Naive B cell (primary cell): ENCODE measurements at regions not wholly inside any gene's neighbourhood (a gene's known extent, or its start where the extent isn't known, plus 50 kb on each side); places are given as distances from the start of the nearest gene placed in this dataset.
A peak's percentile ranks its signal among the peaks of the same experiment; 100 is the strongest.
"Not testable (repeated sequence)": the region's sequence is repeated elsewhere in the genome, so short reads cannot be mapped to it uniquely, and the experiment has no call there.

Experiments used
- ATAC-seq, 2 donors: fragments of 150-1000 bp; cut with Tn5 transposase; 2 replicates each; pipeline ENCODE4 v1.10.0; 2021; ENCODE audit warnings: low read depth in 2 of 2, mild to moderate bottlenecking in 2 of 2, moderate library complexity in 2 of 2
- DNase-seq: peaks from one replicate; pipeline ENCODE4 v3.0.0; 2022
- H3K27ac Mint-ChIP-seq, 6 donors: one replicate each; pipeline ENCODE4 v1.8.0; 2020 to 2022; ENCODE audit warnings: mild to moderate bottlenecking in 6 of 6, mixed read lengths in 6 of 6, moderate library complexity in 5 of 6, inconsistent platforms in 2 of 6
- H3K27me3 Mint-ChIP-seq, 3 donors: one replicate each; pipeline ENCODE4 v1.8.0; 2021 to 2022; ENCODE audit warnings: mixed read lengths in 3 of 3, mild to moderate bottlenecking in 1 of 3
- H3K36me3 Mint-ChIP-seq, 2 donors: one replicate each; pipeline ENCODE4 v1.8.0; 2020 to 2022; ENCODE audit warnings: mixed read lengths in 2 of 2, inconsistent platforms in 1 of 2, mild to moderate bottlenecking in 1 of 2
- H3K4me1 Mint-ChIP-seq, 3 donors: one replicate each; pipeline ENCODE4 v1.8.0; 2020 to 2022; ENCODE audit warnings: mixed read lengths in 3 of 3, inconsistent platforms in 1 of 3, mild to moderate bottlenecking in 1 of 3, moderate library complexity in 1 of 3
- H3K4me3 Mint-ChIP-seq, 8 donors: one replicate each; pipeline ENCODE4 v1.8.0; 2020 to 2022; ENCODE audit warnings: mild to moderate bottlenecking in 8 of 8, mixed read lengths in 8 of 8, moderate library complexity in 8 of 8, inconsistent platforms in 2 of 8
- H3K9me3 Mint-ChIP-seq, 7 donors: one replicate each; pipeline ENCODE4 v1.8.0; 2020 to 2022; ENCODE audit warnings: mixed read lengths in 7 of 7, mild to moderate bottlenecking in 5 of 7, inconsistent platforms in 2 of 7, moderate library complexity in 1 of 7

GRCh38 chr18:29373000-29373399 lies 1196.1 kb upstream of the CDH2 start:
- H3K36me3 Mint-ChIP-seq, result no peaks in the 10 kb centered on the region
- H3K27ac Mint-ChIP-seq, result no peak overlapping the region
- no peak for DNase-seq
- H3K27me3 Mint-ChIP-seq, result no peaks in the 10 kb centered on the region
- H3K4me3 Mint-ChIP-seq, result no peak overlapping the region
- no peaks in the 10 kb centered on the region for H3K4me1 Mint-ChIP-seq
- peaks cover 0 to 13% (median 5%) of the 10 kb centered on the region in 7 donors for H3K9me3 Mint-ChIP-seq
- ATAC-seq, result no peak

GRCh38 chr18:29361843-29362242 lies 1184.9 kb upstream of the CDH2 start:
- Mint-ChIP-seq H3K9me3 (peaks cover 3 to 17% (median 9%) of the 10 kb centered on the region in 7 donors), H3K4me3 (peak overlapping the region in 1 of 8 donors; percentile 12), H3K27me3 (no peaks in the 10 kb centered on the region), H3K36me3 (peaks cover 0 to under 1% of the 10 kb centered on the region in 2 donors), H3K4me1 (no peaks in the 10 kb centered on the region), H3K27ac (no peak overlapping the region)
- no peak for ATAC-seq
- DNase-seq, result no peak

DNA sequence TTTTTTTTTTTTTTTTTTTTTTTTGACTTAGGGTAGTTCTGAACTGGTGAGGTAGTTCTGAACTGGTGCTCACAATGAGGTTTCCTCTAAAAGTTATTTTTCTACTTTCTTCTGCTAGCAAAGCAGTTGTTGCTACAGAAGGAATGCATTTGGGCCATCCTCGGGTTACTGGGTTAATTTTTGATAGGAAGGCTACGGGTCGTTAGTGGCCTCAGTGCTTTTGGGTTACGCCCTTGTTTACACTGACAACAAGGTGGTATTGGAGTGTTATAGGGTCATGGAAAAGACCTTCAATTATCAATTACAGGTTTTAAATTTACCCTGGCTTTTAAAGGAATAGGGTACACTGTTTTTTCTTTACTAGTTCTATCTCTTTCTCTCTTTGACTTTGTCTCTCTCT lies 1183.7 kb upstream of the CDH2 start:
- H3K9me3 Mint-ChIP-seq, result peaks cover 5 to 23% (median 12%) of the 10 kb centered on the region in 7 donors
- H3K4me3 Mint-ChIP-seq, result peak overlapping the region in 1 of 8 donors; percentile 53
- ATAC-seq, H3K27ac Mint-ChIP-seq, H3K27me3 Mint-ChIP-seq, H3K4me1 Mint-ChIP-seq, H3K36me3 Mint-ChIP-seq, DNase-seq: not testable (repeated sequence)

- not testable (repeated sequence) for DNase-seq, H3K27ac Mint-ChIP-seq, H3K4me3 Mint-ChIP-seq, H3K4me1 Mint-ChIP-seq, ATAC-seq, H3K36me3 Mint-ChIP-seq, H3K27me3 Mint-ChIP-seq
- H3K9me3 Mint-ChIP-seq, result peaks cover 5 to 27% (median 12%) of the 10 kb centered on the region in 7 donors
Observed at GRCh38 chr18:29359222-29359621, 1182.3 kb upstream of the CDH2 start.

- peaks cover 0 to under 1% of the 10 kb centered on the region in 2 donors for H3K36me3 Mint-ChIP-seq
- H3K9me3 Mint-ChIP-seq, result peaks cover 2 to 9% (median 3%) of the 10 kb centered on the region in 7 donors
- no peak overlapping the region for H3K27ac Mint-ChIP-seq
- no peaks in the 10 kb centered on the region for H3K27me3 Mint-ChIP-seq
- H3K4me1 Mint-ChIP-seq, result no peaks in the 10 kb centered on the region
- ATAC-seq (no peak), DNase-seq (no peak)
- H3K4me3 Mint-ChIP-seq, result no peak overlapping the region
Observed at GRCh38 chr18:29351171-29351570, 1174.2 kb upstream of the CDH2 start.

DNA sequence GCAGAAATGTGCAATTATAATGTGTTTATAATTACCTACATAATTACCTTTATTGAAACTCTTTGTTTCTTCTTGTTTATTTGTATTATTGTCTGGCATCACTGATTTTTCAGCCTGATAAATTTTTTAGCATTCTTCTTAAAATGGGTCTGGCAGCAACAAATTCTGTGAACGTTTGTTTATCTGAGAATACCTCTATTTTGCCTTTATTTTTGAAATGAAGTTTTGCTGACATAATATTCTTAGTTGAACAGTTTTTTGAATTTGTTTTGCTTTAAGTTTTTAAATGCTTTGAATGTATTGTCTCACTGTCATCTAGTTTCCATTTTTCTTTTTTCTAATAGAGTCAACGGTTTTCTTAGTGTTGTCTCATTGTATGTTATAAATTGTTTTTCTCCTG lies 1152.0 kb upstream of the CDH2 start:
- Mint-ChIP-seq H3K4me3 (no peak overlapping the region), H3K36me3 (no peaks in the 10 kb centered on the region), H3K27me3 (no peaks in the 10 kb centered on the region), H3K4me1 (no peaks in the 10 kb centered on the region), H3K9me3 (peaks cover 7 to 21% (median 11%) of the 10 kb centered on the region in 7 donors), H3K27ac (no peak overlapping the region)
- DNase-seq, result no peak
- no peak for ATAC-seq

DNA sequence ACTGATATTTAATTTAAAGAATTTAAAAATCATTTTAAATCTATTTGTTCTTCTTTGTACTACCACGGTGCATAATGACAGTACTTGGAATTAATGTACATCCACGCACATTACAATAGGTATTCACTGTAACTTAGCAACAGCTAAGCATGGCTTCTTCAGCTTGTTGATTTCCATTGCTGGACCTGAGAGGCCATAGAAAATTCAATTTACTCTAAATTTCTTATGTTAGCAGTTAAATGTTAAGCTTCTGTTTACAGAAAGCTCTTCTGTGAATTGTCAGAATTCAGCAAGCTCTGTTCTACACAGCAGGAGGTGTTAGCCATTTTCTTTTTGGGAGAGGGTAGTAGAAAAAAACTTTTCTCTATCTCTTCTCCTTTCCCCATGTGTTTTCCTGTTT lies 1149.3 kb upstream of the CDH2 start:
- H3K27ac Mint-ChIP-seq, result no peak overlapping the region
- DNase-seq (no peak), ATAC-seq (no peak)
- H3K9me3 Mint-ChIP-seq, result peaks cover 5 to 21% (median 12%) of the 10 kb centered on the region in 7 donors
- H3K4me1 Mint-ChIP-seq, result no peaks in the 10 kb centered on the region
- no peak overlapping the region for H3K4me3 Mint-ChIP-seq
- no peaks in the 10 kb centered on the region for H3K36me3 Mint-ChIP-seq
- no peaks in the 10 kb centered on the region for H3K27me3 Mint-ChIP-seq

- Mint-ChIP-seq H3K4me1 (no peaks in the 10 kb centered on the region), H3K36me3 (no peaks in the 10 kb centered on the region), H3K27ac (no peak overlapping the region), H3K9me3 (peaks cover 0 to 15% (median 6%) of the 10 kb centered on the region in 7 donors), H3K27me3 (no peaks in the 10 kb centered on the region), H3K4me3 (no peak overlapping the region)
- ATAC-seq, result no peak
- DNase-seq, result no peak
Observed at GRCh38 chr18:29321561-29321960, 1144.6 kb upstream of the CDH2 start.

GRCh38 chr18:29313312-29313711 lies 1136.4 kb upstream of the CDH2 start:
- H3K27ac Mint-ChIP-seq, result no peak overlapping the region
- no peaks in the 10 kb centered on the region for H3K27me3 Mint-ChIP-seq
- H3K36me3 Mint-ChIP-seq, result no peaks in the 10 kb centered on the region

DNA sequence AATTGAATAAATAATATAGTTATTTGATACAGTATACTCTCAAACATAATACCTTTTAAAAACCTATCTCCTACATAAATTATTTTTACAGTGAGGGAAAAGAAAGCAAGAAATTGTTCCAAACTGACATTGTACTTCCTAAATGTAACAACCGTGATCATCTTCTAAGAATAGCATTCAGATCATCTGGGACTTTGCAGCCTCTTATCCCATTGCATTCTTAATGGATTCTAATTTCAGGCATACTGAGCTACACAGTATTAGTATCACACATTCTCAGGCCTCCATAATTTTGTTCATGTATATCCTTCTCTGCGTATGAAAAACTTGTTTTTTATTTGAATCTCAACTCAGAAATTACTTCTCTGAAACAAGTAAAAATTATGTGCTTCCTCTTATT lies 1134.7 kb upstream of the CDH2 start:
- ATAC-seq (no peak), DNase-seq (no peak)
- Mint-ChIP-seq H3K36me3 (no peaks in the 10 kb centered on the region), H3K27me3 (no peaks in the 10 kb centered on the region), H3K27ac (no peak overlapping the region), H3K9me3 (peaks cover 0 to 5% (median 0%) of the 10 kb centered on the region in 7 donors), H3K4me3 (no peak overlapping the region), H3K4me1 (no peaks in the 10 kb centered on the region)

More at GRCh38 chr18:29313312-29313711, 1136.4 kb upstream of the CDH2 start:
- DNase-seq, result no peak
- Mint-ChIP-seq H3K4me1 (no peaks in the 10 kb centered on the region), H3K4me3 (no peak overlapping the region), H3K9me3 (peaks cover 0 to 5% (median 0%) of the 10 kb centered on the region in 7 donors)
- ATAC-seq, result no peak

DNA sequence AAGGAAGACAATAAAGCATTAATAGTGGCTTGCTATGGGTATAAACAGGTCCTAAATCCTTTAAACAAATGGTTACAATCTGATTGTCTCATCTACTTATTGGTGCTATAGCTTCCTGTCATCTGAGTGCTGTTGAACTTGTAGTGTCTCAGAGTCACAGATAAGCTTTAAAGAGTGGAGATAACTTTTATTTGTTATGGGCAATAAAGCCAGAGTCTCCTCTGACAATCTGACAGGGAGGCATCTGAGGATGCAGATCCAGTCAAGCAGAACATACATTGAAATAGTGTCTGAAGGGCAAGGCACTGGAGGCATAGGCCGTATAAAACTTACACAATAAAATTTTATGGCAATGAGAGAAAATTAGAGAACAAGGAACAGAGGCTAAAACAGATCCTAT lies 1132.4 kb upstream of the CDH2 start:
- ATAC-seq, result no peak

GRCh38 chr18:29307982-29308381 lies 1131.1 kb upstream of the CDH2 start:
- Mint-ChIP-seq H3K27ac (no peak overlapping the region), H3K9me3 (peaks cover 0 to 5% (median 0%) of the 10 kb centered on the region in 7 donors), H3K27me3 (no peaks in the 10 kb centered on the region), H3K36me3 (no peaks in the 10 kb centered on the region), H3K4me1 (no peaks in the 10 kb centered on the region), H3K4me3 (no peak overlapping the region)
- no peak for ATAC-seq
- DNase-seq, result no peak

More for the DNA sequence above, 1132.4 kb upstream of the CDH2 start:
- Mint-ChIP-seq H3K4me1 (no peaks in the 10 kb centered on the region), H3K4me3 (no peak overlapping the region), H3K27ac (peak overlapping the region in 1 of 6 donors; percentile 9), H3K9me3 (peaks cover 0 to 5% (median 0%) of the 10 kb centered on the region in 7 donors), H3K27me3 (no peaks in the 10 kb centered on the region), H3K36me3 (no peaks in the 10 kb centered on the region)
- no peak for DNase-seq

- Mint-ChIP-seq H3K36me3 (no peaks in the 10 kb centered on the region), H3K27me3 (no peaks in the 10 kb centered on the region), H3K27ac (no peak overlapping the region), H3K9me3 (peaks cover 0 to 5% (median 0%) of the 10 kb centered on the region in 7 donors), H3K4me1 (no peaks in the 10 kb centered on the region), H3K4me3 (no peak overlapping the region)
- ATAC-seq (no peak), DNase-seq (no peak)
Observed at GRCh38 chr18:29307231-29307630, 1130.3 kb upstream of the CDH2 start.

DNA sequence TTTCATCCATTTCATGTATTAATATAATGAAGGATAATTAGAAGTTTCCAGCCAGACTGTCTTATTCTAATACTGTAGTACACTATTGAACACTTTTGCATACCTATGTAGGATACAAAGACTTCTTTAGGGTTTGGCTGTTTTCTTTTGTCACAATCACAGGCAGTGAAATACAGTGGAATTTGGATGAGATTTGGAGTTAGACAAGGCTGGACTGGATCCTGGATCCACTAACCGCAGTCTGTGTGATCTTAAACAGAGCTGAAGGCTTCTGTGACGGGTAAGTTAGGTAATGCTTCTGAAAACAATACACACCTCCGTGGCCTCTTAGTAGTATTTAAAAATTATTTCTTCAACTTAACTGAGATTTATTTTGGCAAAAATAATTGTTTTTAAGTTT lies 1128.6 kb upstream of the CDH2 start:
- no peak for ATAC-seq
- Mint-ChIP-seq H3K27ac (no peak overlapping the region), H3K27me3 (no peaks in the 10 kb centered on the region), H3K4me1 (no peaks in the 10 kb centered on the region), H3K9me3 (peaks cover 0 to 5% (median 0%) of the 10 kb centered on the region in 7 donors), H3K4me3 (no peak overlapping the region), H3K36me3 (no peaks in the 10 kb centered on the region)
- DNase-seq, result no peak

GRCh38 chr18:29301048-29301447 lies 1124.1 kb upstream of the CDH2 start:
- H3K27me3 Mint-ChIP-seq, result no peaks in the 10 kb centered on the region
- H3K4me3 Mint-ChIP-seq, result no peak overlapping the region
- no peak for DNase-seq
- peaks cover 0 to 6% (median 4%) of the 10 kb centered on the region in 7 donors for H3K9me3 Mint-ChIP-seq
- H3K4me1 Mint-ChIP-seq, result no peaks in the 10 kb centered on the region
- no peak for ATAC-seq
- no peaks in the 10 kb centered on the region for H3K36me3 Mint-ChIP-seq
- no peak overlapping the region for H3K27ac Mint-ChIP-seq
